Endothelial cell of umbilical vein (primary cell): ENCODE measurements at regions not wholly inside any gene's neighbourhood (a gene's known extent, or its start where the extent isn't known, plus 50 kb on each side); places are given as distances from the start of the nearest gene placed in this dataset.

Source experiments
- BruUV-seq: library from RNA; stranded (reverse); fragments of 400-500 nt; replicated peaks from 2 replicates; lab custom pipeline; 2021; lab: Mats Ljungman, UMichigan
- CTCF ChIA-PET: fragments of 300-600, 350-600 bp; sonication (Branson Sonifier 250); formaldehyde crosslinking; loops from one replicate; lab custom pipeline; 2021; ENCODE audit warnings: antibody characterized with exemption, inconsistent platforms; lab: Charles Lee
- POLR2A ChIA-PET: fragments of 300-600, 350-600 bp; sonication (Branson Sonifier 250); formaldehyde crosslinking; loops from one replicate; lab custom pipeline; 2021; ENCODE audit warnings: antibody characterized with exemption, inconsistent platforms; lab: Charles Lee
- DNase-seq: peaks from one replicate; pipeline ENCODE4 v3.0.0-alpha.2; 2011; ENCODE audit warnings: low read depth, low spot score
- FAIRE-seq: peaks from 2 replicates; lab custom pipeline; 2011; peaks lifted over from hg19 to GRCh38; lab: Jason Lieb, UNC
- H2AFZ ChIP-seq: 2 replicates; pipeline ENCODE4 v1.6.0; 2012; ENCODE audit warnings: low read depth, low read length, control low read depth, inconsistent platforms
- H3K27ac ChIP-seq: 2 replicates; pipeline ENCODE4 v1.5.1; 2011; ENCODE audit warnings: low read depth, mild to moderate bottlenecking, control low read depth, low read length, moderate library complexity; ENCODE audit not compliant: insufficient read depth
- H3K27me3 ChIP-seq, 2 experiments: 2 replicates each; pipeline versions ENCODE4 v1.6.0 to v1.6.1; 2011; ENCODE audit warnings: low read length in 2 of 2, mixed read lengths in 1 of 2; ENCODE audit not compliant: control insufficient read depth in 2 of 2, insufficient read depth in 2 of 2
- H3K36me3 ChIP-seq, 2 experiments: 2 replicates in 1 of 2; 3 replicates in 1 of 2; pipeline ENCODE4 v1.5.1; 2011; ENCODE audit warnings: low read length in 2 of 2, mild to moderate bottlenecking in 1 of 2, moderate library complexity in 1 of 2; ENCODE audit not compliant: control insufficient read depth in 2 of 2, insufficient read depth in 2 of 2; ENCODE audit errors: extremely low read depth in 1 of 2
- H3K4me1 ChIP-seq: 3 replicates; pipeline ENCODE4 v1.5.1; 2011; ENCODE audit warnings: mild to moderate bottlenecking, low read length; ENCODE audit not compliant: control insufficient read depth, insufficient read depth; ENCODE audit errors: extremely low read depth
- H3K4me2 ChIP-seq: 2 replicates; pipeline ENCODE4 v1.6.1; 2011; ENCODE audit warnings: low read length, control low read depth, mixed read lengths; ENCODE audit not compliant: insufficient read depth
- H3K4me3 ChIP-seq, 3 experiments: fragments of 200-600 bp in 1 of 3; sonication (generic), shearing (Covaris generic) in 1 of 3; replicated peaks in 1 of 3; 2 replicates each; pipeline ENCODE4 v1.5.1; 2011 to 2016; ENCODE audit warnings: control low read depth in 3 of 3, low read length in 3 of 3, mild to moderate bottlenecking in 2 of 3, inconsistent platforms in 1 of 3, low read depth in 1 of 3, moderate library complexity in 1 of 3; ENCODE audit not compliant: insufficient read depth in 1 of 3
- H3K79me2 ChIP-seq: 2 replicates; pipeline ENCODE4 v1.6.0; 2012; ENCODE audit warnings: low read length, inconsistent platforms; ENCODE audit not compliant: control insufficient read depth, insufficient read depth
- H3K9ac ChIP-seq: replicated peaks from 2 replicates; pipeline ENCODE3; 2011; ENCODE audit warnings: low read length, control low read depth; ENCODE audit not compliant: insufficient read depth; ENCODE audit errors: extremely low read depth
- H3K9me1 ChIP-seq: replicated peaks from 3 replicates; pipeline ENCODE4 v1.6.0; 2011; ENCODE audit warnings: mild to moderate bottlenecking, low read length; ENCODE audit not compliant: control insufficient read depth, insufficient read depth; ENCODE audit errors: extremely low read depth
- H3K9me3 ChIP-seq: replicated peaks from 2 replicates; pipeline ENCODE4 v1.5.1; 2012; ENCODE audit warnings: low read length, inconsistent platforms; ENCODE audit not compliant: control insufficient read depth, insufficient read depth
- H4K20me1 ChIP-seq: replicated peaks from 2 replicates; pipeline ENCODE3; 2011; ENCODE audit warnings: mild to moderate bottlenecking, low read length; ENCODE audit not compliant: control insufficient read depth, insufficient read depth; ENCODE audit errors: extremely low read depth
- CTCF ChIP-seq, 2 donors: IDR thresholded peaks; 1 replicate in 1 of 2; 2 replicates in 1 of 2; pipeline ENCODE4 v1.5.1; 2011; ENCODE audit warnings: low read length in 2 of 2, mild to moderate bottlenecking in 2 of 2, moderate library complexity in 2 of 2, control low read depth in 1 of 2, inconsistent platforms in 1 of 2, low read depth in 1 of 2; ENCODE audit not compliant: insufficient read depth in 1 of 2; ENCODE audit errors: extremely low read depth in 1 of 2
- FOS ChIP-seq: IDR thresholded peaks from 2 replicates; pipeline ENCODE4 v1.6.1; 2011; ENCODE audit warnings: mild to moderate bottlenecking, low read length, moderate library complexity, borderline replicate concordance; ENCODE audit not compliant: insufficient read depth
- JUN ChIP-seq: IDR thresholded peaks from 2 replicates; pipeline ENCODE4 v1.6.1; 2011; ENCODE audit warnings: borderline replicate concordance, low read depth; ENCODE audit not compliant: insufficient read length, insufficient read depth
- MAX ChIP-seq: IDR thresholded peaks from 2 replicates; pipeline ENCODE4 v1.6.1; 2011; ENCODE audit not compliant: insufficient read depth, insufficient read length
- POLR2A ChIP-seq: IDR thresholded peaks from 2 replicates; pipeline ENCODE4 v1.6.1; 2012; ENCODE audit warnings: low read depth, mild to moderate bottlenecking, control low read depth, low read length
- dilution Hi-C: fragments of 300-500 bp; cut with MboI; formaldehyde crosslinking; loops from one replicate; pipeline ENCODE4 v1.15.0; 2019; ENCODE audit warnings: low sequenced_read_pairs; ENCODE audit not compliant: extremely low pct_ligation_motif_present
- intact Hi-C: fragments of 100-400 bp; cut with micrococcal nuclease; formaldehyde crosslinking; loops from one replicate; pipeline ENCODE4 v1.10.0; 2022

- Histone ChIP-seq H3K4me2 (no peak overlapping the region), H3K9me3 (no peaks in the 10 kb centered on the region), H3K27me3 (peaks cover 0 to 3% of the 10 kb centered on the region in 2 experiments), H3K4me3 (no peak overlapping the region), H3K27ac (no peak overlapping the region), H2AFZ (no peak overlapping the region), H4K20me1 (no peaks in the 10 kb centered on the region), H3K79me2 (no peaks in the 10 kb centered on the region), H3K4me1 (no peaks in the 10 kb centered on the region), H3K36me3 (no peaks in the 10 kb centered on the region), H3K9ac (no peak overlapping the region), H3K9me1 (no peaks in the 10 kb centered on the region)
- ChIA-PET POLR2A (no interaction called here), CTCF (no interaction called here)
- no peak for DNase-seq
- no peak for FAIRE-seq
- intact Hi-C loops, result no loop called here
- no peak for TF ChIP-seq FOS
- TF ChIP-seq JUN, result no peak
- TF ChIP-seq CTCF (IDR thresholded peaks at IDR 0.05; ENCODE audit: extremely low read depth in 1 of 2, insufficient read depth in 1 of 2, low read depth in 1 of 2, low read length in 2 of 2), result no peak
- TF ChIP-seq MAX, result no peak
- BruUV-seq, result no TSS peak
- dilution Hi-C loops, result no loop called here
Observed at GRCh38 chr11:22467741-22468140, 129.6 kb downstream of the SLC17A6 start.

GRCh38 chr11:22467248-22467647, 129.1 kb downstream of the SLC17A6 start:
- intact Hi-C loops (no loop called here), dilution Hi-C loops (no loop called here)
- FAIRE-seq (no peak), DNase-seq (no peak)
- no peak overlapping the region for H3K4me3 ChIP-seq
- no peaks in the 10 kb centered on the region for H4K20me1 ChIP-seq
- no peaks in the 10 kb centered on the region for H3K36me3 ChIP-seq
- no peak overlapping the region for H3K4me2 ChIP-seq
- H3K9ac ChIP-seq, result no peak overlapping the region
- no peak for TF ChIP-seq POLR2A
- BruUV-seq, result no TSS peak
- H3K9me1 ChIP-seq, result no peaks in the 10 kb centered on the region
- H3K4me1 ChIP-seq, result no peaks in the 10 kb centered on the region
- no peak overlapping the region for H3K27ac ChIP-seq
- no peak overlapping the region for H2AFZ ChIP-seq
- no peaks in the 10 kb centered on the region for H3K79me2 ChIP-seq
- H3K9me3 ChIP-seq, result no peaks in the 10 kb centered on the region
- ChIA-PET POLR2A (no interaction called here), CTCF (no interaction called here)
- H3K27me3 ChIP-seq, result peaks cover 0 to 3% of the 10 kb centered on the region in 2 experiments
